ENCODE measurements at regions not wholly inside any gene's neighbourhood (a gene's known extent, or its start where the extent isn't known, plus 50 kb on each side); places are given as distances from the start of the nearest gene placed in this dataset.

- TF ChIP-seq CTCF (conservative IDR thresholded peaks at IDR 0.05; ENCODE audit: low read length) (no peak), EZH2phosphoT487 (IDR thresholded peaks at IDR 0.05; ENCODE audit: borderline replicate concordance) (no peak)
Observed at GRCh38 chr17:72244494-72244893, 123.7 kb downstream of the SOX9 start.

Measured in Loucy (cell line).